Hepatocyte (in vitro differentiated cells): ENCODE measurements at regions not wholly inside any gene's neighbourhood (a gene's known extent, or its start where the extent isn't known, plus 50 kb on each side); places are given as distances from the start of the nearest gene placed in this dataset.

ENCODE experiments used
- EZH2 ChIP-seq: fragments of 200-600 bp; sonication (generic); IDR thresholded peaks from 2 replicates; pipeline ENCODE4 v1.6.1; 2016; ENCODE audit warnings: antibody characterized with exemption, mild to moderate bottlenecking, borderline replicate concordance
- TF ChIP-seq, protein P1 (sequence below): fragments of 200-600 bp; sonication (generic); IDR thresholded peaks from 2 replicates; pipeline ENCODE4 v1.5.1; 2016; ENCODE audit warnings: antibody characterized with exemption, mild to moderate bottlenecking; ENCODE audit not compliant: poor library complexity

DNA sequence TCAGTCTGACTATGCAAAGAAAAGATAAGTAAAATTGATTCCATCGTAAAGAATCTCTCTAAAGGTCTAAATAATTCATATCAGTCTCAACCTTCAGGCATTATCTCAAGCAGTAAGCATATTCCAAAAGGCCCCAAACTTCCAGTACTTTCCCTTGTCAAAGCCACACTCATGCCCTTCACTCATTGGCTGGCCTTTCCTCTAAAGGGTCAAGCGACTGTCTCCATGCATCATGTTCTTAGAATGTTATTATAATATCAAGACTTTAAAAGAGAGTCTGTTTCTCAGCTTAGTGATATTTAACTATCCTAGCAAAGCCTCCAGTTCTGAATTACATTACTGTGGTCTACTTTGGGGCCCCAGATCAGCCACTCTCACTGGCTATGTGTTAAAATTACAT lies 271.3 kb downstream of the MREG start:
- TF ChIP-seq, protein P1, sequence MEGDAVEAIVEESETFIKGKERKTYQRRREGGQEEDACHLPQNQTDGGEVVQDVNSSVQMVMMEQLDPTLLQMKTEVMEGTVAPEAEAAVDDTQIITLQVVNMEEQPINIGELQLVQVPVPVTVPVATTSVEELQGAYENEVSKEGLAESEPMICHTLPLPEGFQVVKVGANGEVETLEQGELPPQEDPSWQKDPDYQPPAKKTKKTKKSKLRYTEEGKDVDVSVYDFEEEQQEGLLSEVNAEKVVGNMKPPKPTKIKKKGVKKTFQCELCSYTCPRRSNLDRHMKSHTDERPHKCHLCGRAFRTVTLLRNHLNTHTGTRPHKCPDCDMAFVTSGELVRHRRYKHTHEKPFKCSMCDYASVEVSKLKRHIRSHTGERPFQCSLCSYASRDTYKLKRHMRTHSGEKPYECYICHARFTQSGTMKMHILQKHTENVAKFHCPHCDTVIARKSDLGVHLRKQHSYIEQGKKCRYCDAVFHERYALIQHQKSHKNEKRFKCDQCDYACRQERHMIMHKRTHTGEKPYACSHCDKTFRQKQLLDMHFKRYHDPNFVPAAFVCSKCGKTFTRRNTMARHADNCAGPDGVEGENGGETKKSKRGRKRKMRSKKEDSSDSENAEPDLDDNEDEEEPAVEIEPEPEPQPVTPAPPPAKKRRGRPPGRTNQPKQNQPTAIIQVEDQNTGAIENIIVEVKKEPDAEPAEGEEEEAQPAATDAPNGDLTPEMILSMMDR, result no peak
- no peak for TF ChIP-seq EZH2
